HUES48 (cell line): ENCODE measurements at regions not wholly inside any gene's neighbourhood (a gene's known extent, or its start where the extent isn't known, plus 50 kb on each side); places are given as distances from the start of the nearest gene placed in this dataset.

Experiments
- H3K27ac ChIP-seq: one replicate; pipeline ENCODE4 v1.7.0; 2013; ENCODE audit warnings: low read depth, low read length, inconsistent platforms
- H3K27me3 ChIP-seq: 2 replicates; pipeline ENCODE4 v1.6.1; 2013; ENCODE audit warnings: mild to moderate bottlenecking, low read length; ENCODE audit not compliant: control insufficient read depth, insufficient read depth
- H3K36me3 ChIP-seq: 2 replicates; pipeline ENCODE4 v1.6.1; 2013; ENCODE audit warnings: low read length; ENCODE audit not compliant: control insufficient read depth, insufficient read depth
- H3K4me1 ChIP-seq: 2 replicates; pipeline ENCODE4 v1.6.1; 2013; ENCODE audit warnings: mild to moderate bottlenecking, low read length; ENCODE audit not compliant: control insufficient read depth, insufficient read depth
- H3K4me3 ChIP-seq: 2 replicates; pipeline ENCODE4 v1.5.1; 2013; ENCODE audit warnings: mild to moderate bottlenecking, low read depth, low read length
- H3K9ac ChIP-seq: 2 replicates; pipeline ENCODE4 v1.6.1; 2013; ENCODE audit warnings: mild to moderate bottlenecking, low read depth, low read length, moderate library complexity
- H3K9me3 ChIP-seq: 2 replicates; pipeline ENCODE4 v1.6.1; 2013; ENCODE audit warnings: low read length; ENCODE audit not compliant: control insufficient read depth, insufficient read depth

- no peaks in the 10 kb centered on the region for H3K36me3 ChIP-seq
- no peaks in the 10 kb centered on the region for H3K27me3 ChIP-seq
- no peak overlapping the region for H3K4me3 ChIP-seq
- H3K27ac ChIP-seq = no peak overlapping the region
- H3K4me1 ChIP-seq = peaks cover 8% of the 10 kb centered on the region; the same call in 1 of the 2 replicates
- no peaks in the 10 kb centered on the region for H3K9me3 ChIP-seq
- H3K9ac ChIP-seq = no peak overlapping the region
These were observed 1421.2 kb upstream of the CELF2 start for GRCh38 chr10:9596368-9596920.

GRCh38 chr10:9602998-9603397 is 1414.7 kb upstream of the CELF2 start:
- Histone ChIP-seq H3K4me1 (peaks cover 24% of the 10 kb centered on the region; the same call in 1 of the 2 replicates), H3K4me3 (no peak overlapping the region), H3K9me3 (no peaks in the 10 kb centered on the region), H3K36me3 (no peaks in the 10 kb centered on the region), H3K9ac (no peak overlapping the region), H3K27me3 (no peaks in the 10 kb centered on the region), H3K27ac (no peak overlapping the region)

- Histone ChIP-seq H3K4me1 (peaks cover 16% of the 10 kb centered on the region; the same call in 1 of the 2 replicates), H3K9ac (no peak overlapping the region), H3K27ac (no peak overlapping the region), H3K4me3 (no peak overlapping the region), H3K9me3 (no peaks in the 10 kb centered on the region), H3K36me3 (no peaks in the 10 kb centered on the region), H3K27me3 (no peaks in the 10 kb centered on the region)
These were observed 1413.7 kb upstream of the CELF2 start for GRCh38 chr10:9603972-9604371.

GRCh38 chr10:9605231-9605630 is 1412.4 kb upstream of the CELF2 start:
- Histone ChIP-seq H3K36me3 (no peaks in the 10 kb centered on the region), H3K27me3 (no peaks in the 10 kb centered on the region), H3K4me3 (no peak overlapping the region), H3K9me3 (no peaks in the 10 kb centered on the region), H3K27ac (peak overlapping the region; percentile 5), H3K4me1 (peaks cover 21% of the 10 kb centered on the region; the same call in 1 of the 2 replicates), H3K9ac (no peak overlapping the region)

- Histone ChIP-seq H3K4me1 (peaks cover 21% of the 10 kb centered on the region; the same call in 1 of the 2 replicates), H3K27ac (no peak overlapping the region), H3K36me3 (no peaks in the 10 kb centered on the region), H3K4me3 (no peak overlapping the region), H3K9me3 (no peaks in the 10 kb centered on the region), H3K9ac (no peak overlapping the region), H3K27me3 (no peaks in the 10 kb centered on the region)
These were observed 1409.1 kb upstream of the CELF2 start for GRCh38 chr10:9608602-9609001.

GRCh38 chr10:9613338-9614075 is 1404.2 kb upstream of the CELF2 start:
- no peaks in the 10 kb centered on the region for H3K27me3 ChIP-seq
- no peak overlapping the region for H3K4me3 ChIP-seq
- no peak overlapping the region for H3K9ac ChIP-seq
- H3K36me3 ChIP-seq = no peaks in the 10 kb centered on the region
- peaks cover 5% of the 10 kb centered on the region; the same call in 1 of the 2 replicates for H3K4me1 ChIP-seq
- no peaks in the 10 kb centered on the region for H3K9me3 ChIP-seq
- H3K27ac ChIP-seq = no peak overlapping the region

GRCh38 chr10:9615189-9615588 is 1402.5 kb upstream of the CELF2 start:
- Histone ChIP-seq H3K9me3 (peaks cover 9% of the 10 kb centered on the region), H3K27ac (no peak overlapping the region), H3K9ac (no peak overlapping the region), H3K4me1 (no peaks in the 10 kb centered on the region), H3K27me3 (no peaks in the 10 kb centered on the region), H3K4me3 (no peak overlapping the region), H3K36me3 (no peaks in the 10 kb centered on the region)

- no peak overlapping the region for H3K27ac ChIP-seq
- no peak overlapping the region for H3K9ac ChIP-seq
- no peak overlapping the region for H3K4me3 ChIP-seq
- H3K9me3 ChIP-seq = peaks cover 9% of the 10 kb centered on the region
- no peaks in the 10 kb centered on the region for H3K27me3 ChIP-seq
- no peaks in the 10 kb centered on the region for H3K36me3 ChIP-seq
- peaks cover 4% of the 10 kb centered on the region; the same call in 1 of the 2 replicates for H3K4me1 ChIP-seq
These were observed 1396.5 kb upstream of the CELF2 start for GRCh38 chr10:9621216-9621615.

GRCh38 chr10:9625304-9625703 is 1392.4 kb upstream of the CELF2 start:
- H3K4me1 ChIP-seq = peaks cover 11% of the 10 kb centered on the region
- no peaks in the 10 kb centered on the region for H3K36me3 ChIP-seq
- H3K27ac ChIP-seq = no peak overlapping the region
- no peak overlapping the region for H3K9ac ChIP-seq
- H3K4me3 ChIP-seq = no peak overlapping the region
- H3K9me3 ChIP-seq = peaks cover 3% of the 10 kb centered on the region; the same call in 1 of the 2 replicates
- no peaks in the 10 kb centered on the region for H3K27me3 ChIP-seq

GRCh38 chr10:9634466-9634865 is 1383.2 kb upstream of the CELF2 start:
- Histone ChIP-seq H3K27ac (no peak overlapping the region), H3K27me3 (no peaks in the 10 kb centered on the region), H3K4me3 (no peak overlapping the region), H3K9me3 (peaks cover 4% of the 10 kb centered on the region; the same call in 1 of the 2 replicates), H3K36me3 (no peaks in the 10 kb centered on the region), H3K9ac (no peak overlapping the region), H3K4me1 (no peaks in the 10 kb centered on the region)

- Histone ChIP-seq H3K4me1 (no peaks in the 10 kb centered on the region), H3K9ac (no peak overlapping the region), H3K9me3 (peaks cover 4% of the 10 kb centered on the region; the same call in 1 of the 2 replicates), H3K4me3 (no peak overlapping the region), H3K36me3 (no peaks in the 10 kb centered on the region), H3K27me3 (no peaks in the 10 kb centered on the region), H3K27ac (no peak overlapping the region)
These were observed 1382.0 kb upstream of the CELF2 start for GRCh38 chr10:9635691-9636090.
